GM23338 (cell line): ENCODE measurements at regions not wholly inside any gene's neighbourhood (a gene's known extent, or its start where the extent isn't known, plus 50 kb on each side); places are given as distances from the start of the nearest gene placed in this dataset.
A peak's percentile ranks its signal among the peaks of the same experiment; 100 is the strongest.

ENCODE experiments used
- ATAC-seq: fragments of 200-7000 bp; cut with Tn5 transposase; 3 replicates; pipeline ENCODE4 v1.9.1; 2020
- DNase-seq: peaks from one replicate; pipeline ENCODE4 v3.0.0-alpha.2; 2015; ENCODE audit warnings: low spot score
- H2AFZ ChIP-seq: fragments of 200-600 bp; sonication (generic); 2 replicates; pipeline ENCODE4 v1.8.0; 2016; ENCODE audit warnings: antibody characterized with exemption, mild to moderate bottlenecking, moderate library complexity
- H3F3A ChIP-seq: fragments of 200-600 bp; sonication (generic); replicated peaks from 2 replicates; pipeline ENCODE4 v1.8.0; 2017; ENCODE audit warnings: antibody characterized with exemption, mixed run types, low read depth
- H3K27ac ChIP-seq: fragments of 200-600 bp; sonication (generic); 2 replicates; pipeline ENCODE4 v1.6.1; 2016; ENCODE audit warnings: low read depth
- H3K27me3 ChIP-seq: fragments of 200-600 bp; sonication (generic); 2 replicates; pipeline ENCODE4 v1.8.0; 2016; ENCODE audit warnings: mild to moderate bottlenecking, mixed run types, moderate library complexity; ENCODE audit not compliant: insufficient read depth
- H3K36me3 ChIP-seq: fragments of 200-600 bp; sonication (generic); 2 replicates; pipeline ENCODE4 v1.8.0; 2016; ENCODE audit warnings: mild to moderate bottlenecking; ENCODE audit not compliant: insufficient read depth
- H3K4me1 ChIP-seq: fragments of 200-600 bp; sonication (generic); 2 replicates; pipeline ENCODE4 v1.8.0; 2016; ENCODE audit warnings: mild to moderate bottlenecking, moderate library complexity; ENCODE audit not compliant: insufficient read depth
- H3K4me2 ChIP-seq: fragments of 200-600 bp; sonication (generic); 2 replicates; pipeline ENCODE4 v1.7.1; 2017; ENCODE audit warnings: mixed run types
- H3K4me3 ChIP-seq: fragments of 200-600 bp; sonication (generic); 2 replicates; pipeline ENCODE4 v1.6.1; 2016; ENCODE audit warnings: mixed run types
- H3K79me2 ChIP-seq: fragments of 200-600 bp; sonication (generic); replicated peaks from 2 replicates; pipeline ENCODE4 v1.8.0; 2017; ENCODE audit warnings: mild to moderate bottlenecking; ENCODE audit not compliant: insufficient read depth
- H3K9me2 ChIP-seq: fragments of 200-600 bp; sonication (generic); 2 replicates; pipeline ENCODE4 v1.8.0; 2017; ENCODE audit not compliant: insufficient read depth
- H4K20me1 ChIP-seq: fragments of 200-600 bp; sonication (generic); replicated peaks from 2 replicates; pipeline ENCODE4 v1.8.0; 2017; ENCODE audit warnings: mild to moderate bottlenecking; ENCODE audit not compliant: insufficient read depth
- H3K27ac Mint-ChIP-seq: 2 replicates; pipeline ENCODE4 v1.8.0; 2020; ENCODE audit warnings: inconsistent platforms, mild to moderate bottlenecking, moderate library complexity, mixed read lengths
- H3K27me3 Mint-ChIP-seq: 3 replicates; pipeline ENCODE4 v1.8.0; 2022; ENCODE audit warnings: low read depth, mild to moderate bottlenecking, moderate library complexity, mixed read lengths, inconsistent platforms; ENCODE audit not compliant: insufficient read depth, poor library complexity
- H3K36me3 Mint-ChIP-seq: 3 replicates; pipeline ENCODE4 v1.8.0; 2021; ENCODE audit warnings: low read depth, mild to moderate bottlenecking, inconsistent platforms, moderate library complexity, mixed read lengths
- H3K4me1 Mint-ChIP-seq: 3 replicates; pipeline ENCODE4 v1.8.0; 2020; ENCODE audit warnings: mild to moderate bottlenecking, inconsistent platforms, mixed read lengths
- H3K4me3 Mint-ChIP-seq: 3 replicates; pipeline ENCODE4 v1.8.0; 2021; ENCODE audit warnings: moderate library complexity, mild to moderate bottlenecking, inconsistent platforms, mixed read lengths
- H3K9me3 Mint-ChIP-seq: 3 replicates; pipeline ENCODE4 v1.8.0; 2020; ENCODE audit warnings: moderate library complexity, mild to moderate bottlenecking, inconsistent platforms, mixed read lengths
- CREB1 ChIP-seq: fragments of 250-450 bp; sonication (Bioruptor Pico); IDR thresholded peaks from 2 replicates; pipeline ENCODE4 v1.5.0; 2020; ENCODE audit warnings: low read depth, mild to moderate bottlenecking, moderate library complexity
- CTCF ChIP-seq, 2 experiments: fragments of 200-600 bp in 1 of 2; sonication (generic) in 1 of 2; conservative IDR thresholded peaks; 2 replicates each; pipeline versions ENCODE4 v1.5.1 to v1.6.1; 2016 to 2017; ENCODE audit warnings: antibody characterized with exemption in 2 of 2, low read depth in 2 of 2, mild to moderate bottlenecking in 2 of 2, moderate library complexity in 1 of 2
- ETS1 ChIP-seq: IDR thresholded peaks from 2 replicates; pipeline ENCODE4 v1.6.1; 2016; ENCODE audit warnings: antibody characterized with exemption
- EZH2 ChIP-seq: fragments of 200-600 bp; sonication (generic); IDR thresholded peaks from one replicate; pipeline ENCODE4 v1.8.0; 2017; ENCODE audit warnings: antibody characterized with exemption, mild to moderate bottlenecking, low read depth; ENCODE audit not compliant: unreplicated experiment
- EZH2phosphoT487 ChIP-seq: fragments of 200-600 bp; sonication (generic); IDR thresholded peaks from one replicate; pipeline ENCODE4 v1.8.1; 2018; ENCODE audit warnings: antibody characterized with exemption; ENCODE audit not compliant: unreplicated experiment
- REST ChIP-seq: IDR thresholded peaks from one replicate; pipeline ENCODE4 v1.6.1; 2018; ENCODE audit warnings: antibody characterized with exemption; ENCODE audit not compliant: unreplicated experiment
- ZNF462 ChIP-seq: fragments of 250-450 bp; sonication (Bioruptor Pico); IDR thresholded peaks from 2 replicates; pipeline ENCODE4 v1.5.0; 2020; ENCODE audit warnings: mild to moderate bottlenecking, moderate library complexity

- Histone ChIP-seq H3K4me1 (no peaks in the 10 kb centered on the region), H2AFZ (peak overlapping the region; percentile 64), H3K4me2 (no peak overlapping the region), H3K27ac (no peak overlapping the region), H3K79me2 (no peaks in the 10 kb centered on the region), H3F3A (no peaks in the 10 kb centered on the region), H4K20me1 (no peaks in the 10 kb centered on the region), H3K36me3 (no peaks in the 10 kb centered on the region), H3K4me3 (no peak overlapping the region), H3K27me3 (no peaks in the 10 kb centered on the region), H3K9me2 (no peaks in the 10 kb centered on the region)
- DNase-seq, result no peak
- Mint-ChIP-seq H3K27me3 (no peaks in the 10 kb centered on the region), H3K27ac (no peak overlapping the region), H3K4me3 (no peak overlapping the region), H3K4me1 (no peaks in the 10 kb centered on the region), H3K36me3 (no peaks in the 10 kb centered on the region), H3K9me3 (peaks cover 3% of the 10 kb centered on the region; the same call in 1 of the 3 replicates)
- TF ChIP-seq EZH2phosphoT487, result no peak
- TF ChIP-seq ZNF462 (CRISPR knock-in tag), result no peak
- no peak for TF ChIP-seq CREB1 (CRISPR knock-in tag)
- TF ChIP-seq CTCF (conservative IDR thresholded peaks at IDR 0.05; ENCODE audit: low read depth in 2 of 2), result no peak
- no peak for TF ChIP-seq REST
- no peak for TF ChIP-seq ETS1
- no peak for TF ChIP-seq EZH2
- ATAC-seq, result no peak; the same call in 2 of the 3 replicates
Measured at GRCh38 chr5:85182344-85182743, 797.7 kb upstream of the EDIL3 start.
